ENCODE measurements at regions not wholly inside any gene's neighbourhood (a gene's known extent, or its start where the extent isn't known, plus 50 kb on each side); places are given as distances from the start of the nearest gene placed in this dataset.

- H3K27me3 Mint-ChIP-seq (ENCODE audit: low read depth): peaks cover 17% of the 10 kb centered on the region
- peaks cover 2% of the 10 kb centered on the region for H3K36me3 Mint-ChIP-seq (ENCODE audit: low read depth)
- TF ChIP-seq, protein P1, sequence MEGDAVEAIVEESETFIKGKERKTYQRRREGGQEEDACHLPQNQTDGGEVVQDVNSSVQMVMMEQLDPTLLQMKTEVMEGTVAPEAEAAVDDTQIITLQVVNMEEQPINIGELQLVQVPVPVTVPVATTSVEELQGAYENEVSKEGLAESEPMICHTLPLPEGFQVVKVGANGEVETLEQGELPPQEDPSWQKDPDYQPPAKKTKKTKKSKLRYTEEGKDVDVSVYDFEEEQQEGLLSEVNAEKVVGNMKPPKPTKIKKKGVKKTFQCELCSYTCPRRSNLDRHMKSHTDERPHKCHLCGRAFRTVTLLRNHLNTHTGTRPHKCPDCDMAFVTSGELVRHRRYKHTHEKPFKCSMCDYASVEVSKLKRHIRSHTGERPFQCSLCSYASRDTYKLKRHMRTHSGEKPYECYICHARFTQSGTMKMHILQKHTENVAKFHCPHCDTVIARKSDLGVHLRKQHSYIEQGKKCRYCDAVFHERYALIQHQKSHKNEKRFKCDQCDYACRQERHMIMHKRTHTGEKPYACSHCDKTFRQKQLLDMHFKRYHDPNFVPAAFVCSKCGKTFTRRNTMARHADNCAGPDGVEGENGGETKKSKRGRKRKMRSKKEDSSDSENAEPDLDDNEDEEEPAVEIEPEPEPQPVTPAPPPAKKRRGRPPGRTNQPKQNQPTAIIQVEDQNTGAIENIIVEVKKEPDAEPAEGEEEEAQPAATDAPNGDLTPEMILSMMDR (IDR thresholded peaks at IDR 0.05): no peak
- no peak overlapping the region for H3K4me3 Mint-ChIP-seq (ENCODE audit: unreplicated experiment)
- no peak for DNase-seq (ENCODE audit: low spot score)
- H3K4me1 Mint-ChIP-seq (ENCODE audit: low read depth): no peaks in the 10 kb centered on the region
- H3K9me3 Mint-ChIP-seq (ENCODE audit: low read depth): no peaks in the 10 kb centered on the region
- no peak overlapping the region for H3K27ac Mint-ChIP-seq (ENCODE audit: unreplicated experiment)
Measured at GRCh38 chr16:47944589-47944988, 211.2 kb downstream of the ABCC12 start.

- Mint-ChIP-seq H3K27ac (ENCODE audit: unreplicated experiment) (no peak overlapping the region), H3K9me3 (ENCODE audit: low read depth) (no peaks in the 10 kb centered on the region), H3K27me3 (ENCODE audit: low read depth) (peaks cover 17% of the 10 kb centered on the region), H3K36me3 (ENCODE audit: low read depth) (peaks cover 2% of the 10 kb centered on the region), H3K4me1 (ENCODE audit: low read depth) (no peaks in the 10 kb centered on the region), H3K4me3 (ENCODE audit: unreplicated experiment) (no peak overlapping the region)
- TF ChIP-seq, protein P1 (IDR thresholded peaks at IDR 0.05): no peak
- DNase-seq (ENCODE audit: low spot score): no peak
Measured at GRCh38 chr16:47943235-47943634, 212.6 kb downstream of the ABCC12 start.

- Mint-ChIP-seq H3K27ac (ENCODE audit: unreplicated experiment) (no peak overlapping the region), H3K27me3 (ENCODE audit: low read depth) (peaks cover 17% of the 10 kb centered on the region), H3K9me3 (ENCODE audit: low read depth) (peaks cover 9% of the 10 kb centered on the region), H3K4me3 (ENCODE audit: unreplicated experiment) (no peak overlapping the region), H3K4me1 (ENCODE audit: low read depth) (no peaks in the 10 kb centered on the region), H3K36me3 (ENCODE audit: low read depth) (peaks cover 2% of the 10 kb centered on the region)
- DNase-seq (ENCODE audit: low spot score): no peak
- TF ChIP-seq, protein P1 (IDR thresholded peaks at IDR 0.05): no peak
Measured at GRCh38 chr16:47940466-47940865, 215.3 kb downstream of the ABCC12 start.

- Mint-ChIP-seq H3K36me3 (ENCODE audit: low read depth) (peaks cover 2% of the 10 kb centered on the region), H3K27ac (ENCODE audit: unreplicated experiment) (no peak overlapping the region), H3K27me3 (ENCODE audit: low read depth) (peaks cover 17% of the 10 kb centered on the region), H3K9me3 (ENCODE audit: low read depth) (peaks cover 12% of the 10 kb centered on the region), H3K4me1 (ENCODE audit: low read depth) (no peaks in the 10 kb centered on the region), H3K4me3 (ENCODE audit: unreplicated experiment) (no peak overlapping the region)
- DNase-seq (ENCODE audit: low spot score): no peak
- TF ChIP-seq, protein P1 (IDR thresholded peaks at IDR 0.05): no peak
Measured at GRCh38 chr16:47939680-47940079, 216.1 kb downstream of the ABCC12 start.

DNA sequence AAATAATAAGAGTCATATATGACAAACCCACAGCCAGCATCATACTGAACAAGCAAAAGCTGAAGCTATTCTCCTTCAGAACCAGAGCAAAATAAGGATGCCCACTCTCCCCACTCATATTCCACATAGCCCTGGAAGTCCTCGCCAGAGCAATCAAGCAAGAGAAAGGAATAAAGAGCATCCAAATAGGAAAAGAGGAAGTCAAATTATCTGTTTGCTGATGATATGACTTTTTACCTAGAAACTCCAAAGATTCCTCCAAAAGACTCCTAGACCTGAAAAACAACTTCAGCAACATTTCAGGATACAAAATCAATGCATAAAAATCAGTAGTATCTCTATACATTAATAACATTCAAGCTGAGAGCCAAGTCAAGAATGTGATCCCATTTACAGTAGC, 217.5 kb downstream of the ABCC12 start:
- Mint-ChIP-seq H3K36me3 (ENCODE audit: low read depth) (peaks cover 2% of the 10 kb centered on the region), H3K9me3 (ENCODE audit: low read depth) (peaks cover 24% of the 10 kb centered on the region), H3K27ac (ENCODE audit: unreplicated experiment) (no peak overlapping the region), H3K4me1 (ENCODE audit: low read depth) (no peaks in the 10 kb centered on the region), H3K27me3 (ENCODE audit: low read depth) (peaks cover 13% of the 10 kb centered on the region), H3K4me3 (ENCODE audit: unreplicated experiment) (no peak overlapping the region)
- DNase-seq (ENCODE audit: low spot score): no peak
- TF ChIP-seq, protein P1 (IDR thresholded peaks at IDR 0.05): no peak
